Ishikawa (cell line): ENCODE measurements at regions not wholly inside any gene's neighbourhood (a gene's known extent, or its start where the extent isn't known, plus 50 kb on each side); places are given as distances from the start of the nearest gene placed in this dataset.

ENCODE experiments used
- CEBPB ChIP-seq: IDR thresholded peaks from 2 replicates; pipeline ENCODE4 v1.6.1; 2012
- TEAD4 ChIP-seq: IDR thresholded peaks from 2 replicates; pipeline ENCODE4 v1.6.1; 2012
- YY1 ChIP-seq: IDR thresholded peaks from 2 replicates; pipeline ENCODE4 v1.6.1; 2012; ENCODE audit warnings: low read depth

DNA sequence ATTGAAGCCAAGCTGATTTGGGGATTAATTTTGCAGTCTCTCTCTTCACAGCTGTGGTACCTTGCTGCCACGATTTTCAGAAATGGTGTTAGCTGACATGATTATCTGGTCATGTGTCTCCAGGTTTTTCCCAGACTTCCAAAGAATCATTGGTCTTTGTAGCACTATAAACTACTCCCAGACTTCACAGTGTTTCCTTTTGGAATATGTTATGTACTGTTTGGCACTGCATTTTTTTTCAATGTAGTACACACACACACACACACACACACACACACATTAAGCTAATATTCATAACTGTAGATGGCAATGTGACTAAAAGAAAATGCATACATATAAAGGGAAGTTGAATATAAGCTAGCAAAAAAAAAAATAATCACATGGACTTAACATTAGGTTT, 856.6 kb upstream of the SPRY2 start:
- no peak for TF ChIP-seq TEAD4
- no peak for TF ChIP-seq YY1
- TF ChIP-seq CEBPB, result no peak
